ENCODE measurements at regions not wholly inside any gene's neighbourhood (a gene's known extent, or its start where the extent isn't known, plus 50 kb on each side); places are given as distances from the start of the nearest gene placed in this dataset.
"Not testable (repeated sequence)": the region's sequence is repeated elsewhere in the genome, so short reads cannot be mapped to it uniquely, and the experiment has no call there.

GRCh38 chr17:77290759-77291558 lies 150.2 kb downstream of the SEC14L1 start:
- DNase-seq = not testable (repeated sequence)

- DNase-seq = no peak
Observed at GRCh38 chr17:77291591-77292386, 151.0 kb downstream of the SEC14L1 start.

- DNase-seq = no peak
Observed at GRCh38 chr17:77294761-77295160, 154.0 kb downstream of the SEC14L1 start.

GRCh38 chr17:77295241-77295853 lies 154.6 kb downstream of the SEC14L1 start:
- no peak for DNase-seq

- no peak for DNase-seq
Observed at GRCh38 chr17:77296769-77297409, 156.1 kb downstream of the SEC14L1 start.

GRCh38 chr17:77297693-77298666 lies 157.2 kb downstream of the SEC14L1 start:
- DNase-seq = no peak

- no peak for DNase-seq
Observed at GRCh38 chr17:77298811-77299210, 158.0 kb downstream of the SEC14L1 start.

GRCh38 chr17:77299256-77300015 lies 158.7 kb downstream of the SEC14L1 start:
- no peak for DNase-seq

GRCh38 chr17:77300016-77300686 lies 159.4 kb downstream of the SEC14L1 start:
- DNase-seq = no peak

- DNase-seq = no peak
Observed at GRCh38 chr17:77301694-77302266, 161.0 kb downstream of the SEC14L1 start.

GRCh38 chr17:77302682-77303081 lies 161.9 kb downstream of the SEC14L1 start:
- DNase-seq = no peak

GRCh38 chr17:77303620-77304019 lies 162.9 kb downstream of the SEC14L1 start:
- no peak for DNase-seq

GRCh38 chr17:77304051-77304745 lies 163.4 kb downstream of the SEC14L1 start:
- DNase-seq = no peak

GRCh38 chr17:77304746-77305473 lies 164.1 kb downstream of the SEC14L1 start:
- no peak for DNase-seq

- no peak for DNase-seq
Observed at GRCh38 chr17:77306048-77306789, 165.4 kb downstream of the SEC14L1 start.

GRCh38 chr17:77306790-77307478 lies 166.2 kb downstream of the SEC14L1 start:
- no peak for DNase-seq

- DNase-seq = no peak
Observed at GRCh38 chr17:77307479-77308198, 166.9 kb downstream of the SEC14L1 start.
